ENCODE measurements at regions not wholly inside any gene's neighbourhood (a gene's known extent, or its start where the extent isn't known, plus 50 kb on each side); places are given as distances from the start of the nearest gene placed in this dataset.

DNA sequence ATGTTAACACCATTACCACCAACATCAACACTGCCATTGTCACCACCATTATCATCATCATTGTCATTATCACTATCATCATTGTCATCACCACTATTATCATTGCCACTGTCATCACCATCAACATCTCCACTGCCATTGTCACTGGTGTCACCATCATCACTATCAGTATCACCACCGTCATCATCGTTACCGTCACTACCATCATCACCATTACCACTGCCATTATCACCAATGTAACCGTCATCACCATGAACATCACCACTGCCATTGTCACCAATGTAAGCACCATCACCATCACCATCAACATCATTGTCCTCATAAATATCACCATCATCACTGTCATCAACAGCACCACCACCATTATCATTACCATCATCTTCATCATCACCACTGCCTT lies 633.2 kb upstream of the EEF2KMT start:
- no peaks in the 10 kb centered on the region for H3K79me2 ChIP-seq (ENCODE audit: insufficient read depth, low read length)
- H2AFZ ChIP-seq (ENCODE audit: low read depth, low read length, severe bottlenecking): no peak overlapping the region
- no peak overlapping the region for H3K4me3 ChIP-seq (ENCODE audit: insufficient read depth, low read length, poor library complexity, severe bottlenecking)
- TF ChIP-seq CTCF (IDR thresholded peaks at IDR 0.05; ENCODE audit: insufficient read depth, low read length, poor library complexity, severe bottlenecking): no peak
- no peak for TF ChIP-seq EZH2phosphoT487 (conservative IDR thresholded peaks at IDR 0.05; ENCODE audit: low read length)
- H3K9ac ChIP-seq (ENCODE audit: low read length): no peak overlapping the region
- H3K36me3 ChIP-seq (ENCODE audit: low read length): no peaks in the 10 kb centered on the region
- H3K4me2 ChIP-seq (ENCODE audit: low read depth, low read length, poor library complexity, severe bottlenecking): no peak overlapping the region
- no peaks in the 10 kb centered on the region for H3K9me3 ChIP-seq (ENCODE audit: insufficient read depth, low read length)
- no peaks in the 10 kb centered on the region for H4K20me1 ChIP-seq (ENCODE audit: low read depth, low read length)
- no peaks in the 10 kb centered on the region for H3F3A ChIP-seq (ENCODE audit: insufficient read depth)
- no peak overlapping the region for H3K27ac ChIP-seq (ENCODE audit: low read depth, low read length)
- no peaks in the 10 kb centered on the region for H3K27me3 ChIP-seq (ENCODE audit: low read length)
- H3K9me2 ChIP-seq (replicated peaks; ENCODE audit: insufficient read depth, low read length): no peaks in the 10 kb centered on the region

GRCh38 chr16:5722116-5722619 lies 624.6 kb upstream of the EEF2KMT start:
- TF ChIP-seq EZH2phosphoT487 (conservative IDR thresholded peaks at IDR 0.05; ENCODE audit: low read length) (no peak), CTCF (IDR thresholded peaks at IDR 0.05; ENCODE audit: insufficient read depth, low read length, poor library complexity, severe bottlenecking) (no peak)

DNA sequence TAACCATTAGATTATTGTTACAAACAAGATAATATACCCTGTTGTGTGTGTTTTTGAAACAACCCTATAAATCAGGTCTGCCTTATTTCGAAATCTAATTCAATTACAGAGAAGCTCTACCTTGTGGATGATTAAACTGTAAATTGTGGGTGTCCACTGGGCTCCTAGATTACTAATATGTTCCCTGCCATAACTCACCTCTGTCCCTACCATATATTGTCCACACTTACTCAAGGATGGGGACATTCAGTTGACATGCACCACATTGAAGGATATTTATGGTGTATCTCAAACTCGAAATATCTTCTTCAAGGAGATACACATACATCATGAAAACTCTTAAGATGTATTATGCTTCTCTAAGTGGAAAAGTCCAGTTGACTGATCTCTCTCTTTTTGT lies 617.6 kb upstream of the EEF2KMT start:
- Histone ChIP-seq H3K4me3 (ENCODE audit: insufficient read depth, low read length, poor library complexity, severe bottlenecking) (no peak overlapping the region), H3K9me3 (ENCODE audit: insufficient read depth, low read length) (no peaks in the 10 kb centered on the region), H2AFZ (ENCODE audit: low read depth, low read length, severe bottlenecking) (no peak overlapping the region), H3K27ac (ENCODE audit: low read depth, low read length) (no peak overlapping the region), H3K9me2 (replicated peaks; ENCODE audit: insufficient read depth, low read length) (no peaks in the 10 kb centered on the region), H3F3A (ENCODE audit: insufficient read depth) (no peaks in the 10 kb centered on the region), H3K36me3 (ENCODE audit: low read length) (no peaks in the 10 kb centered on the region), H3K27me3 (ENCODE audit: low read length) (no peaks in the 10 kb centered on the region), H3K79me2 (ENCODE audit: insufficient read depth, low read length) (no peaks in the 10 kb centered on the region), H3K4me2 (ENCODE audit: low read depth, low read length, poor library complexity, severe bottlenecking) (no peak overlapping the region), H3K9ac (ENCODE audit: low read length) (no peak overlapping the region), H4K20me1 (ENCODE audit: low read depth, low read length) (no peaks in the 10 kb centered on the region)
- TF ChIP-seq EZH2phosphoT487 (conservative IDR thresholded peaks at IDR 0.05; ENCODE audit: low read length): no peak
- TF ChIP-seq CTCF (IDR thresholded peaks at IDR 0.05; ENCODE audit: insufficient read depth, low read length, poor library complexity, severe bottlenecking): no peak

More at GRCh38 chr16:5722116-5722619, 624.6 kb upstream of the EEF2KMT start:
- no peaks in the 10 kb centered on the region for H3K79me2 ChIP-seq (ENCODE audit: insufficient read depth, low read length)
- H3K9me3 ChIP-seq (ENCODE audit: insufficient read depth, low read length): no peaks in the 10 kb centered on the region
- H2AFZ ChIP-seq (ENCODE audit: low read depth, low read length, severe bottlenecking): no peak overlapping the region
- H3F3A ChIP-seq (ENCODE audit: insufficient read depth): no peaks in the 10 kb centered on the region
- no peaks in the 10 kb centered on the region for H3K9me2 ChIP-seq (replicated peaks; ENCODE audit: insufficient read depth, low read length)
- no peaks in the 10 kb centered on the region for H4K20me1 ChIP-seq (ENCODE audit: low read depth, low read length)
- no peaks in the 10 kb centered on the region for H3K27me3 ChIP-seq (ENCODE audit: low read length)
- no peak overlapping the region for H3K9ac ChIP-seq (ENCODE audit: low read length)
- H3K27ac ChIP-seq (ENCODE audit: low read depth, low read length): no peak overlapping the region
- no peak overlapping the region for H3K4me3 ChIP-seq (ENCODE audit: insufficient read depth, low read length, poor library complexity, severe bottlenecking)
- H3K4me2 ChIP-seq (ENCODE audit: low read depth, low read length, poor library complexity, severe bottlenecking): no peak overlapping the region
- no peaks in the 10 kb centered on the region for H3K36me3 ChIP-seq (ENCODE audit: low read length)

All from SU-DHL-6 (cell line).